ENCODE measurements at regions not wholly inside any gene's neighbourhood (a gene's known extent, or its start where the extent isn't known, plus 50 kb on each side); places are given as distances from the start of the nearest gene placed in this dataset.

GRCh38 chr3:187935623-187936156, 190.4 kb upstream of the BCL6 start (continued):
- TF ChIP-seq IRF3 (IDR thresholded peaks at IDR 0.05) = no peak
- no peak for TF ChIP-seq FOS (IDR thresholded peaks at IDR 0.05; ENCODE audit: borderline replicate concordance, extremely low read depth, insufficient read length)
- peak in 1 of 2 experiments; percentile 50; a peak in 1 of 3 replicates for TF ChIP-seq EGR1 (IDR thresholded peaks at IDR 0.05; ENCODE audit: borderline replicate concordance in 1 of 2, low read depth in 2 of 2, low read length in 2 of 2)
- no peak for TF ChIP-seq CEBPZ (IDR thresholded peaks at IDR 0.05; ENCODE audit: low read depth, low read length)
- TF ChIP-seq PAX5 (IDR thresholded peaks at IDR 0.05; ENCODE audit: borderline replicate concordance, low read depth, low read length) = peak; percentile 95
- peak; percentile 51; the same call in 1 of the 2 replicates for TF ChIP-seq JUND (IDR thresholded peaks at IDR 0.05; ENCODE audit: low read depth, low read length)
- TF ChIP-seq SPI1 (IDR thresholded peaks at IDR 0.05; ENCODE audit: borderline replicate concordance, insufficient read depth, low read depth, low read length) = peak; percentile 99
- TF ChIP-seq TBL1XR1 (IDR thresholded peaks at IDR 0.05; ENCODE audit: low read depth, low read length) = peak; percentile 77; the same call in 1 of the 2 replicates
- peak in 1 of 2 experiments; percentile 69; a peak in 1 of 4 replicates for TF ChIP-seq CEBPB (IDR thresholded peaks at IDR 0.05; ENCODE audit: borderline replicate concordance in 1 of 2, low read depth in 2 of 2, low read length in 2 of 2)
- TF ChIP-seq POU2F2 (IDR thresholded peaks at IDR 0.05; ENCODE audit: borderline replicate concordance, low read depth, low read length) = peak; percentile 35; the same call in 1 of the 3 replicates
- TF ChIP-seq DPF2 (IDR thresholded peaks at IDR 0.05) = peak; percentile 98
- TF ChIP-seq ZBED1 (IDR thresholded peaks at IDR 0.05; ENCODE audit: borderline replicate concordance) = peak; percentile 82; the same call in 1 of the 2 replicates
- peak; percentile 15; the same call in 1 of the 2 replicates for TF ChIP-seq ZNF384 (IDR thresholded peaks at IDR 0.05; ENCODE audit: borderline replicate concordance, low read depth, low read length)
- no peak for TF ChIP-seq NFYB (IDR thresholded peaks at IDR 0.05; ENCODE audit: insufficient read depth, low read depth, low read length)
- no peak for TF ChIP-seq E2F8 (IDR thresholded peaks at IDR 0.05; ENCODE audit: low read depth, partially characterized antibody)
- no peak for TF ChIP-seq ZBTB4 (CRISPR knock-in tag; IDR thresholded peaks at IDR 0.05)
- TF ChIP-seq CREB1 (IDR thresholded peaks at IDR 0.05; ENCODE audit: low read depth) = peak; percentile 64; the same call in 1 of the 2 replicates
- TF ChIP-seq PML (IDR thresholded peaks at IDR 0.05; ENCODE audit: low read length) = peak; percentile 67; the same call in 1 of the 2 replicates
- TF ChIP-seq FOXM1 (IDR thresholded peaks at IDR 0.05; ENCODE audit: low read depth, low read length) = peak; percentile 89; the same call in 1 of the 2 replicates
- TF ChIP-seq IKZF2 (IDR thresholded peaks at IDR 0.05) = peak; percentile 96 to 97
